G401.6 (cell line): ENCODE measurements at regions not wholly inside any gene's neighbourhood (a gene's known extent, or its start where the extent isn't known, plus 50 kb on each side); places are given as distances from the start of the nearest gene placed in this dataset.
"Not testable (repeated sequence)": the region's sequence is repeated elsewhere in the genome, so short reads cannot be mapped to it uniquely, and the experiment has no call there.

Source experiments
- FAIRE-seq: peaks from 2 replicates; lab custom pipeline; 2012; peaks lifted over from hg19 to GRCh38; lab: Jason Lieb, UNC

DNA sequence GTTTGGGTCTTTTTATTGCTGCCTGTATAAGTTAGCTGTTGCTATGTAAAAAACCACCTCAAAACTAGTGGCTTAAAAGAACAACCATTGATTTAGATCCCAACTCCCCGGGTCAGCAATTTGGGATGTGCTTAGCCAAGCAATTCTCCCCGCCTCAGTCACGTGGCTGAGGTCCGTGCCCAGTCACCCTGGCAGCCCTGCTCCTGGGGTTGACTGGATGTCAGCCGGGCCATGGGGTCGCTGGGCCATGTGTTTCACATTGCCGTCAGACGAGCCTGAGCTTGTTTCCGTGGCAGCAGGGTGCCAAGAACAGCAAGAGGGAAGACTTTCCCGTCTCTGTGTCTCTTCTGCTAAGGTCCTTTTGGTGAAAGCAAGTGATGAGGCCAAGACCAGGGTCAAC lies 345.7 kb upstream of the FAT1 start:
- no peak for FAIRE-seq

DNA sequence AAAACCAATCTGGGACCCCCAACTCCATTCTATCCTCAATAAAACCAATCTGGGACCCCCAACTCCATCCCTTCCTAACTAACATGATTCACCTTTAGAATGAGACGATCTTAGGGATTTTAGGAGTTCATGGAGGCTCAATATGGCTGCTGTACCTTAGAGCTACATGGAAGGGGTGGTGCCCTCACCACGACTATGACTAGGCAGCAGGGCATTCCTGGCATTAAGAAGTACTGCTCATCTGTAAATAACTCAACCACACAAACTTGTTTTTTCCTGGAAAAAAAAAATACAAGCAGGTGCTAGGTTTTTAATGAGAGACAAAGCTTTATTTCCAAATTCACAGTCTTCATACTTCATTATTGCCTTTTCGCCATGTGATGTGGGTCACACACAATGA lies 346.5 kb upstream of the FAT1 start:
- FAIRE-seq = no peak

DNA sequence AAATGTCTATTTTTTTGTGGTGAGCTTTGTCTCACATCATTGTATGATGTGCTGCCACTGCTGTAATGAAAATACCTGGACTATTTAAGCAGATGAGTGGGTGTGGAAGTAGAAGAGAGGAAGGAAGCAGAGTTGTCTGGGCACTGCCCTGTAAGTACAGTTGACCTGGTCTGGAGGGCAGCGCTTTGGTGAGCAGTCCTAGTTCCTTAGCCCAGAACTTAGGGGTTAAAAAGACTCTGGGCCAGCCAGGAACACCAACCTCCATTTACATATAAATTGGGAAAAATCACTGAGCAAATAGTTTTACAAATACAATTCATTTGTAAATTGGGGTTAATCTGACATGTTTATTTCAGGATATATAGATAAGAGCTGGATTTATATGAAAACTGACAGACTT lies 347.1 kb upstream of the FAT1 start:
- FAIRE-seq = no peak

GRCh38 chr4:187071946-187072600 lies 348.4 kb upstream of the FAT1 start:
- FAIRE-seq = no peak

- FAIRE-seq = no peak
These were observed 350.2 kb upstream of the FAT1 start for GRCh38 chr4:187073820-187074219.

GRCh38 chr4:187075514-187075913 lies 351.9 kb upstream of the FAT1 start:
- FAIRE-seq = no peak

DNA sequence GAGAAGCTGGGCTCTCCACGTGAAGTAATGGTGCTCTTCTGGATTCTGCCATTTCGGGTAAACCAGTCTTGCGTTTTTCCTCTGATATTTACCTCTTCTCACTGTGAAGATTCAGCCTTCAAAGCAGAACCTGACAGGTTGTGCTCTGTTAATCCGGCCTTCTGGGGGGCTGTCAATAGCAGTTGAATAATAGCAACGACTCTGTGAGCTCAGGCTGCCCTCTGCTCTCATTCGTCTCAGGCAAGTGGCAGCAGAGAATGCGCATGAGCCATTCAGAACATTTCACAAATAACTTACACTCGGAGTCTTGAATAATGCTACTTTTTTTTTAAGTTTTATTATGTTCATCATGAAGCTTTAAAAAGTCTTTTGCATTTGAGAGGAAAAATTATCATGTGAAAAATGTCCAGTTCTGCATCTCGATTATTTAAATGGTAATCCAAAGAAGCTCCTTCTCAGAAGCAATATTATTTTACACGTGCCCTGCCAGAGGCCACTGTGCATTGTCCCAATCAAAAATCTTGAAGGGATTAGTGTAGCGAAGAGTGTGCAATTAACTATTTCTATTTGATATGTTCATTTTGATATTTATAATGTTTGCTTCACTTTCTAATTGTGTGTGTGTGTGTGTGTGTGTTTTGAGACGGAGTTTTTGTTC lies 354.2 kb upstream of the FAT1 start:
- no peak for FAIRE-seq

- no peak for FAIRE-seq
These were observed 361.0 kb upstream of the FAT1 start for GRCh38 chr4:187084701-187085100.

GRCh38 chr4:187085339-187085738 lies 361.7 kb upstream of the FAT1 start:
- no peak for FAIRE-seq

GRCh38 chr4:187086151-187086550 lies 362.5 kb upstream of the FAT1 start:
- no peak for FAIRE-seq

- no peak for FAIRE-seq
These were observed 364.6 kb upstream of the FAT1 start for GRCh38 chr4:187088070-187088799.

GRCh38 chr4:187090401-187090800 lies 366.7 kb upstream of the FAT1 start:
- no peak for FAIRE-seq

DNA sequence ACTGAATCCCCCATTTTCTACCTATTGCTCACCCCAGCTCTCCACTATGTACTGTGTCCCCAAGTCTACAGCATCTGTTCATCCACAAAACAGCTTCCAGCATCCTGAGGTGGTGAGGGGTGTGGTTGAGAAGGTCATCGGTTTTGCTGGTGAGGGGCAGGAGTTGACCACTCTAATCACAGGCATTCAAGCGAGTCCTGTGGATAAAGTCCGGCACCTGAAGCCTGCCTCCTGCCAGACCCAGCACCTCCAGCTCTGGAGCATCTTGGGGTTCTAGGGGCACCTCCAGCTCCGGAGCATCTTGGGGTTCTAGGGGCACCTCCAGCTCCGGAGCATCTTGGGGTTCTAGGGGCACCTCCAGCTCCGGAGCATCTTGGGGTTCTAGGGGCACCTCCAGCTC lies 367.2 kb upstream of the FAT1 start:
- FAIRE-seq = not testable (repeated sequence)

DNA sequence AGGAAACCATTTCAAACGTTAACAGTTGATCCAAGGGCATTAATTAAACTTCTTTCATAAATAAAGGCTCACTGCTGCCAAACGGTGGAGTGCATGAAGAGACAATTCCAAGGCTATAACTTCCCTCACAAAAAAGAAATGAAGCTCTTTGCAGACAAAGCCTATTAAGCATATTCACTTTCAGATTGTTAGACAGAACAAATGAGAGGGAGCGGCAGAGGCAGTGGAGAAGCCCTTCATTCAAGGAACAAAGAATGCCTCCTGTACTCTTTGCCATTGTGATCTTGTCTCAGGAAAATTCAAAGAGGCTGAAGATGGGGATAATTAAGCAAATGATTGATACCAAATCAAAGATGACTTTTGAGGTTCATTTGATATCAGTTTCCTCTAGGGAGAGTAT lies 370.5 kb upstream of the FAT1 start:
- no peak for FAIRE-seq

GRCh38 chr4:187098429-187098828 lies 374.8 kb upstream of the FAT1 start:
- no peak for FAIRE-seq

DNA sequence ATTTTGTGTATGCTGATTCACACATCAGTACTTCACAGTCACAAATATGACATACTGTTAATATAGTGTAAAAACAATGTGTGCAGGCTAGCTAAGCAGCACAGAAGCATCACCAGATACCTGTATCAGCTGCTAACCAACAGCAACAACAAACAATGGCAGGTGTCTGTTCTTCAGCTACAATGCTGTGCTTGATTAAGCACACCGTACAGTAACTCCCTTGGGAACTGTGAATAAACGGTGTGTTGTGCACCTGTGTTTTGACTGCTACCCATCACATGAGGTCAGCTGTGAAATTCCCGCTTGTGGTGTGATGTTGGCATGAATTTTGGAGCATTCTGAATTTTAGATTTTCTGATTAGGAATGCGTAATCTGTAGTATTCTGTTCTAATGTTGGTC lies 379.7 kb upstream of the FAT1 start:
- no peak for FAIRE-seq

DNA sequence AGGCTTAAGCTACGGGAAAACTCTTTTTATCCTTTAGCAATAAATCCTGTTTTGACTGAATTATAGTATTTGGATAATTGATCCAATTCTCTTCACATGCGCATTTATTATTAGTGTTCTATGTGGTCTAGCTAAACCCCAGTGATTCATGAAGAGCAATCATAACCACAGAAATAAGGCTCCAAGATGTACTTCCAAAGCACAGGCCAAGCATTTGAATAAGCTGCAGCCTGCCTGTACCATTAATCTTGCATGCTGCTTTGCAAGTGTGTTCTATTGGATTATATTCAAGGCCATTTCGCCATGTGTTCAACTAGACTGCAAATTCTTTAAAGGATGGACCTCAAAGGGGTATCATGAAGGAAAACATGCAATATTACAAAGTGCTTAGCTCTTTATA lies 385.2 kb upstream of the FAT1 start:
- no peak for FAIRE-seq

- FAIRE-seq = no peak
These were observed 386.0 kb upstream of the FAT1 start for GRCh38 chr4:187109636-187110035.

DNA sequence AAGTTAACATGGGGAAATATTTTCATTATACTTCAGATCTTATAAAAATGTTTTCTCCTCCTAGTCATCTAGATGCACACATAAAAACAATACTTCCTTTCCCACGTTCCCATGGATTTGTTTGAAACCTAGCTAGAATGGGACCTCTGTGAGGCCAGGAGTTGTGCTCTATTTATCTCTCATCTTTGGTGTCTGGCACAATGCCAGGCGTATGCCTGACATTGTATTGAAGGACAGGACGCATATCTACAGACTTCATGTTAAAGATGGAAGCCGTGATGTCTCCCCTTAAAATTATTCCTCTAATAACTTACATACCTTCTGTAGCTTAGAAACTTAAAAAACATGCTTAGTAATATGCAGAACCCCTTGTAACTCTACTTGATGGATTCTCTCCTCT lies 394.5 kb upstream of the FAT1 start:
- no peak for FAIRE-seq

GRCh38 chr4:187118602-187119120 lies 395.0 kb upstream of the FAT1 start:
- no peak for FAIRE-seq

DNA sequence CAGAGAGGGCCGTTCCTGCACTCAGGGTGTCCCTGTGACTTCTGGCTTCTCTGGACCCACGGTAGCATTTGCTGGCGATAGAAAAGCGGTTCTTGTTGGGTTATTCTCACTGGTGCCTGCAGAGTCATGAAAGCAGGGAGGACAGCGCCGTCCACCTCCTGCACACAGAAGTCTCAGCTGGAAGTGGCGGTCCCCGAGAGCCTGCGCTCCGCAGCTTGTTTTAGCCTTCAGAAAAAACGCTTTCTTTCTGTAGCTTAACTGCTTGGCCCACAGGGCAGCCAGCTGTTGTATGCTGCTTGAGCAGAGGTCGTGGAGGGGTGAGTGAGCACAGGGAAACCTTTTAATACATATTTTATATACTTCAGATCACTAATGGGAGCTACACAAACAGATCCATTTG lies 400.7 kb upstream of the FAT1 start:
- FAIRE-seq = no peak

GRCh38 chr4:187125062-187125461 lies 401.4 kb upstream of the FAT1 start:
- no peak for FAIRE-seq

GRCh38 chr4:187127456-187127855 lies 403.8 kb upstream of the FAT1 start:
- no peak for FAIRE-seq

DNA sequence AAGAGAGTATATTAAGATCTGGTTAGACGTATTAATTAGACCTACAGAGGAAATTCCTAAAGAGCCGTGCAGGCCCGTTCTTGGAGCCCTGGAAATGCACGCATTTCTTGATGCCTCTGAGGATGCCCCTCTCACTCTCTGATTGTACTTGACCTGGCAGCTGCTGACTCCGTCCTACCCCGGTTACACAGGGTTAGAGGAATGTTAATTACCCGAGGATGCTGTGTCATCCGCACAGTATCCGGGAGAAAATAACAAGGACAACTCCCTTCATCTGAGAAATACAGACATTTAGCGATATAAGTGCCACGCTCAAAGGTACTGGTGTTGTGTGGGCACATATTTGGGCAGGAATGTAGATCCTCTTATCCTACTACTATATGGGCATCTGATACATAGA lies 404.6 kb upstream of the FAT1 start:
- no peak for FAIRE-seq
